ENCODE measurements at regions not wholly inside any gene's neighbourhood (a gene's known extent, or its start where the extent isn't known, plus 50 kb on each side); places are given as distances from the start of the nearest gene placed in this dataset.

DNA sequence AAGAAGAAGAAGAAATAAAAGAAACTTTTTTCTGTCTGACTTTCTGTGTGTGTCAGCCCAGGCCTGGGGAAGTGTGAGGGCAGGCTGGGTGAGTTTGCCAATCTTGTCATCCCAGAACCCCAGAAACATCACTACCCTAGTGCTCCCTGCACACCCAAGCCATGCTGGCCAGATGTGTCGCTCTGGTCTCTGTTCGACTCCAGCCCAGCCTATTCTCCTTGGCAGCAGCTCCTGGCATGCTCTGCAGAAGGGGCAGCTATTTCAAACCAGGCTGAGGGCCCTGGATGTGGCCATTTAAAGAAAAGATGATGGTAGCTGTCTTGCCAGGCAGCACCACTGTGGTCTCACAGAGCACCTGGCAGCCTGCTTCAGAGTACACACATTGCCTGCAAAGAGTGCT is 334.1 kb downstream of the RPS24 start:
- DNase-seq (ENCODE audit: low spot score), result no peak

GRCh38 chr10:78371136-78371535 is 337.5 kb downstream of the RPS24 start:
- no peak for DNase-seq (ENCODE audit: low spot score)

GRCh38 chr10:78372806-78373205 is 339.1 kb downstream of the RPS24 start:
- no peak for DNase-seq (ENCODE audit: low spot score)

DNA sequence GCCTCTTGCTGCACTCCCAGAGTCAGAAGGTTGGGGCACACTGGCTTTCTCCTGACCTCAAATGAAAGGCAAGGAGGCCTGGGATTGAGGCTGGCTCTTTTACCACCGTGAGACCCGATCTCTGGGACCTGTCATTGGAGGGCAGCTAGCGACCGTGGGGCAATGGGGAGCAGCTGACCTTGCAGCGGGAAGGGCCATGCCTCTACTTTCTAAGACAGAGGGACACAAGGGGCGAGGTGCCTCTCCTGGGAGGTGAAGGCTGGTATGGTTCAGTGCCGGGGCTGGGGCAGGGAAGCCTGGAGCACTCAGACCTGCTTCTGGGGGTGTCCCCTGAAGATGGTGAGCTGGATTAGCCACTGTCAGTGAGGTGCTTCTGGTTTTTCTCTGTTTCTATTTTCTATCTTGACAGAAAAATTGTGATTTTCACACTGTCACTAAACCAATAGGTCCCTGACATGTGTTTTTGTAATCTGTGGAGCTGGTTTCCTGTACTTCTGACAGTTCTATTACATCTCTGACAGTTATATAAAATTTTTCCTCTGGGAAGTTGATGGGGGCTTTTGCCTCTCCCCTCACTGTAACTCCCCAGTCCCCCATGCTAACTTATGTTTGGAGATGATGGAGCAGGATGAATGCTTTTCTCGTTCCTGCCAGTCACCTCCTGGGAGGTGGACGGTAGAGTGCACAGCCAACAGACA is 340.8 kb downstream of the RPS24 start:
- no peak for DNase-seq (ENCODE audit: low spot score)

- DNase-seq (ENCODE audit: low spot score), result no peak
These were observed 342.5 kb downstream of the RPS24 start for GRCh38 chr10:78375854-78376785.

GRCh38 chr10:78377356-78377755 is 343.7 kb downstream of the RPS24 start:
- DNase-seq (ENCODE audit: low spot score), result no peak

DNA sequence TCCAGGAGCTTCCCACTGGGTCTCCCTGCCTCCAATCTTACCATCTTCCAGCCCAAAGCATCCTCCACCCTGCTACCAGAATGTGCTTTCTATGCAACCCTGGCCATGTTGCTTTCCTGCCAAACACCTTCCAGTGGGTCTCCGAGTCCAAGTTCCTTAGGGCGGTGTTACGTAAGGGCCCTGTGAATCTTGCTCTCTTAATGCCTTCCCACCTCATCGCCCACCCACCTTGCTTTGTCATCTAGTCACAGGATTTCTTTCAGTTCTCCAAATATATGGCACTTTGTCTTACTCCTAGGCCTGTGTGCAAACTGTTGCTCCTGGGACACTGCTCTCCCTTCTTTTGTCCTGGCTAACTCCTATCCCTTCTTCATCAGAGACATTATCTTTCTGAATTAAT is 344.5 kb downstream of the RPS24 start:
- no peak for DNase-seq (ENCODE audit: low spot score)

- DNase-seq (ENCODE audit: low spot score), result no peak
These were observed 347.4 kb downstream of the RPS24 start for GRCh38 chr10:78381107-78381506.

DNA sequence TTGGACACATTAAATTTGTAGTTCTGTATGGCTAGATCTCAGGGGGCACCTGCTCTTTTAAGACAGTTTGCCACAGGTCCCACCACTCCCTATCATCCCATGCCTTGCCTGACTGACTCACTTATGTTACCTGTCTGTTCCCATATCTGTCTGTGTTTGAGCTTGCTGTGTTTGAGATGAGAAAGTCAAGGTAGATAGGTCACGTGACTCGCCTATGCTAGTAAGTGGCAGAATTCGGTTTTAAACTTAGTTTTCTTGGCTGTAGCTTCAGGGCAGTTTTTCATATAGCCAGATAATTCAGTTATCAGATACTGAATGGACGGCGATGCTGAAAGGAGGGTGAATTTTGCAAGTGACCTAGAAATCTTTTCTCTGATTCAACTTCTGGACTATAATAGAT is 348.4 kb downstream of the RPS24 start:
- no peak for DNase-seq (ENCODE audit: low spot score)

GRCh38 chr10:78382772-78383171 is 349.1 kb downstream of the RPS24 start:
- no peak for DNase-seq (ENCODE audit: low spot score)

DNA sequence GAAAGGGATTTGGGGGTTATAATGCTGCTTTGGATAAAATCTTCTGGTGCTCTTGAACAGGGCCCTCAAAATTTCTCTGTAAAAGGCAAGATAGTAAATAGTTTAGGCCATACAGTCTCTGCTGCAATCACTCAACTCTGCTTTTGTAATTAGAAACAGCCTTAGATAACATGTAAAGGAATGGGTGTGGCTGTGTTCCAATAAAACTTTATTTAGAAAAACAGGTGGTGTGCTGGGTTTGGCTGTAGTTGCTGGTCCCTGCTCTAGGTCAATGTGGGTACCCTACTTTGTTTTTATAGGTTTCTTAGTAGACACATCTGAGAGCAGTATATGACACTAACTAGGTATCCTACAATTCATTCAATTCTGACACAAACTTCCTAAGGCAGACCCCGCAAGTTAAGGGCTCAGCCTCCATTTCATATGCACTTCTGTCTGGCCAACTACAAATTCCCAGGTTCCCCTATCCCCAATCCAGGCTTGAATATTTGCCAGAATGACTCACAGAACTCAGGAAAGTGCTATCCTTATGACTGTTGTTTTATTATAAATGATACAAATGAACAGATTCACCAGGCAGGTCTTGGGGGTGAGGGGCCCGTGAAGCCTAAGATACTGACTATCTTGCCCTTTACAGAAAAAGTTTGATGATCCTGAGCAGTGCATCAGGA is 349.9 kb downstream of the RPS24 start:
- no peak for DNase-seq (ENCODE audit: low spot score)

- no peak for DNase-seq (ENCODE audit: low spot score)
These were observed 350.4 kb downstream of the RPS24 start for GRCh38 chr10:78384049-78384431.

GRCh38 chr10:78385599-78385998 is 351.9 kb downstream of the RPS24 start:
- no peak for DNase-seq (ENCODE audit: low spot score)

DNA sequence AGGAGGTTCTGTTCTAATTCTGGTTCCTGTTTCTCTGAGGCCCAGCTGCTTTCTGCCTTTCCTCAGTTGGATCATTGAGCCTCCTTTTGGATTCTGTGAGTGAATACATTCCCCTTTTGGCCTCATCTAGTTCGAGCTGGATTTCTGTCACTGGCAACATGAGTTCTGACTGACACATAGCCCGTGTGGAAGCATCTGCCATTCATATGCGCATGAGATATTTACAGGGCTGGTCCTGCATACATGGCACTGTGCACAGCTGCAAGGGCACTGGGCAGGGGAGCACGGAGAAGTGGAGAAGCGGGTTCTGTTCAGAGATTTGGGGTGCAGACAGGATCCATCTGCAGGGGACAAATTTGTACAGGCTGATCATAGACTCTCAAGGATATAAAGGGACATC is 352.8 kb downstream of the RPS24 start:
- DNase-seq (ENCODE audit: low spot score), result no peak

DNA sequence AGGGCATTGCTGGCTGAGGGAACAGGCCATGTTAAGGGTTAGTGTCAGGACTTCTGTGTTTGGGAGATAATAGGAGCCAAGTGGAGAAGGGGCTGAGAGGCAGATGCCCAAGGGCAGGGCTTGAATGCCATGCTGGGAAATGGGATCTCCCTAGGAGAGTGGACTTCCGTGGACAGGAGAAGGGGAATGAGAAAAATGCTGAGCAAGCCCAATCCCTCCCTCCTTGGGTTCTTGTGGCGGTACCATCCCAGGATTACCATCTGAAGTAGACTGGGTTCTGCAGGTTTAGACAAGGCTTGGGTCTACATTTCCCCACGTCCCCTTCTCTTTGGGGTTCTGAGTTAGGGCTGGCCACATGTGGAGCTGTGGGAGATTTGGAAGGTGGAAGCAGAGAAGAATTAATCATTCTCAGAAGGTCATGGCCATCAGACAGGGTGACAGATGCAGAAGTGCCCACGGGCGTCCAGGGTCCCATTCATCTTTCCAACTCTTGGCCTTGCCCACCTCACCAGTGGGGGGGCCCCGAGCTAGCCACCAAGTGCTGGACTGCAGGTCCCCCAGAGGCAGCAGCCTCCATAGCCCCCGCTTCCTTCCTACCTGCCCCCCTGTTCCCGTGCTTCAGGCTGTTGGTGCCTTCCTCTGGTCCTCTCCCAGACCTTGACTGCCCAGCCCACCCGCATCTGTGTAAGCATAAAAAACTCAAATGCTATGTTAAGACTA is 354.8 kb downstream of the RPS24 start:
- DNase-seq (ENCODE audit: low spot score), result no peak

DNA sequence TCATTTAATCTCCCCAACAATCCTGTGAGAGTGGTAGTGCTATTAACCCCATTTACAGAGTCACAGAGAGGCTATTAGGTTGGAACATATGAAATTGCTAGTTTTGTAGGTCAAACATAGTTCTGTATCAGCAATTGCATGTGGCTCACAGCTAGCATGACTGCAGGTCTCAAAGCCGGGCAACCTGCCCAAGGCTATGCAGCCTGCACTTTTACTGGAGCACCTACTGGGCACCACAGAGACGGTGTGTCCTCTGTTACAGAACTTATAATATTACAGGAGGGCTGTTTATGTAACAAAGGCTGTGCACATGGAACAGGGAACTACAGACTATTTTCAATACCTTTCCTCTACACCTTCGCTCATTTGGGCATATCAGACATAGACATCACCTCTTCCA is 355.8 kb downstream of the RPS24 start:
- DNase-seq (ENCODE audit: low spot score), result no peak

DNA sequence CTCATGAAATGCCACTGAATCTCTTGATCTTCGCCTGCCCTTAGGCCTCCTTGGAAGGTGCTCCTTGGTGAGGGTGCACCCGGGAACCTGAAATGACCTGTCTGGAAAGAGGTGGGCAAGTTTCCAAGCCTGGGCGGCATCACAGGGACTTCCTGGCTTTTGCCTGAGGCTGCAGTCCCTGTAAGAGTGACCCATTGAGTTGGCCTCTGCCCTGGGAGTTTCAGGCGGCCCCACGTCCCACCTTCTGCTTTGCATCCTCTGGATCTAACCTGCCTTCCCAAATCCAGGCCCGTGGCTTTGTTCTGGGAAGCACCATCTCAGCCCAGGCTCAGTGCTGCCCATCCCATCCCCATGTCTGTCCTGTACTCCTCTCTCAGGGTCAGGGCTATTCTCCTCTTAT is 356.4 kb downstream of the RPS24 start:
- no peak for DNase-seq (ENCODE audit: low spot score)

DNA sequence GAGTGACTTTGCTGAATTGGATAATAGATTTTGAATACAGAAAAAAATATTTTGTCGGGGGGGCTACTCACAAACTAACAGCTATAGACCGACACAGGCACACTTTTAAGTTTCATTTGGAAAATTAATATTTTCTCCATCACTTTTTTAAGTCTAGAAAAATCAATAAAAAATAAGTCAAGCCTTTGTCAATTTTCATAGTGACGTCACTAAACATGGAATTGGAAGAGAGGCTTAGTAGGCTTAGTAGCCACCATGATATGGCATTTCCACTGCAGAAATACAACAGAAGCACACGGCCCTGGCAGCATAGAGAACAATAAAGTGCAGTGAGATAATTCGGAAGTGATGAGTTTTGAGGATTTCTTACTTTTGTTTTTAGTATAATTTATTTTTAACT is 357.2 kb downstream of the RPS24 start:
- DNase-seq (ENCODE audit: low spot score), result no peak

- DNase-seq (ENCODE audit: low spot score), result no peak
These were observed 357.9 kb downstream of the RPS24 start for GRCh38 chr10:78391585-78391984.

DNA sequence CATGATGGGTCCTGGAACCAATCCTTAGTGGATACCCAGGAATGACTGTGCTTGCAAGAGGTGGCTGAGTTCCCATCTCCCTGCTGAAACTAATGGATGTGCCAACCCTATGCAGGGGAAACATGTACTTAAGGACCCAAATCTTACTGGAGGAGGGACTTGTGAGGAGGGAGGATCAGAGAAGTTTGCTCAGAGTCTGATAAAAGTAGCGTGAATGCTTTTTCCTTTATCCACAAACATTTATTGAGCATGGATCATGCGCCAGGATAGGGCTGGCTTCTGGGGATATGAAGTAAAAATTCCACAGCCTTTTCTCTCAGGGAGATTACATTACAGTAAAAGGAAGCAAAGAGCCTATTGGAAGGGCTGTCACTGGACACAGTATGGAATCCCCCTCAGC is 358.5 kb downstream of the RPS24 start:
- no peak for DNase-seq (ENCODE audit: low spot score)

DNA sequence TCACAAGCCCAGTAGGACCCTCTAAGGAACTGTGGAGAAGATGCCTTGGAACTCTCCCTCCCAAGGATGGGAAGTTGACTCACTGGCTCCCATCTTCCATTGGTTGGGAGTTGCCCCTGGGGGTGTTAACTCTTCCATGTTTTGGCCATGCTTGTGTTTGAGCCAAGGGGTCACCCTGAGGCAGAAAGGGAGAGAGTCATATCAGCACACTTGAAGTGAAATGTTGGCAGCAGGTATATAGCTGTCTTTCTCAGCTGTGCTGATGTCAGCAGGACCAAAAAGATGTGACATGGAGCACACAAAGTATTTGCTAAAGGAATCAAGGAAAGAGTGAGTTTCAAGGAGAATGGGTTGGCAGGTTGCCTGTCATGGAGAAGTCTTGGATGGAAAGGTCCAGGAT is 359.4 kb downstream of the RPS24 start:
- no peak for DNase-seq (ENCODE audit: low spot score)

DNA sequence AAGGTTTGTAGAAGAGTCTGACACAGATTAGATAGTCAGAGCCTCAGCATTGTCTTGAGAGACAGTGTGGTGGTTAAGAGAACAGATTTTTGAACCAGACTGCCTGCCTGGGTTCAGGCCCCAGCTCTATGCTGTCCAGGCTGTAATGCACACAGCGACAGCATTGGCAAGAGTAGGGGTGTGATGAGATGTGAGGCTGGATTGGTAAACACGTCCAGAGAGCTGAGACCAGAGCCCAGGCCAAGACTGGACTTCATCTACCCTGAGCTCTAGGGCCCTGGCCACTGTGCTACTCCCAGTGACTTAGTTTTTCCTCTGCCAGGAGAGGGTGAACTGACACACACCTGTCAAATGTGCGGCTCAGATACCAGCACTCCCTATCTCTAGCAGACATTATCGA is 360.4 kb downstream of the RPS24 start:
- DNase-seq (ENCODE audit: low spot score), result no peak
